HFF-Myc (cell line): ENCODE measurements at regions not wholly inside any gene's neighbourhood (a gene's known extent, or its start where the extent isn't known, plus 50 kb on each side); places are given as distances from the start of the nearest gene placed in this dataset.

ENCODE experiments used
- DNase-seq: peaks from one replicate; pipeline ENCODE4 v3.0.0-alpha.2; 2011; ENCODE audit warnings: low read depth; ENCODE audit errors: extremely low read depth
- H3K4me3 ChIP-seq: replicated peaks from 2 replicates; pipeline ENCODE4 v1.5.1; 2011; ENCODE audit warnings: low read depth, mild to moderate bottlenecking, control low read depth, low read length
- TF ChIP-seq, protein P1 (sequence below): IDR thresholded peaks from 2 replicates; pipeline ENCODE4 v1.5.1; 2012; ENCODE audit warnings: mild to moderate bottlenecking, low read depth, low read length, control low read depth; ENCODE audit errors: missing control alignments

DNA sequence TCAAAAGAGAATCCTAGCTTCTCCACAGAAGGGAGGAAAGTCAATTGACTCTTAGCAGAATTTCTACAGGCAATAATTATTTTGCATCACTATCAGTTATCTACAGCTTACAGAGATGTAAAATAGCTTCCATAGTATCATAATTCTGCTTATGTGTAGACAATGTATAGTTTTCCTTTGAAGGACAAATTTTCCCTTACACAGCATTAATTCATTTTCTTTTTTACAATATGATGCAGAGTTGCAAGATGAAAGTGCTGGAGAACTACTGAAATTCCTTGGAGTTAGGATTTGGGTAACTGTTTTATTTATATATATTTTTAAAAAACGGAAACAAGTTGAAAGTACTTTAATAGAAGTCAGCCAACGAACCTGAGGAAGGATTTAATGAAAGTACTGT lies 111.0 kb upstream of the CPHXL start:
- TF ChIP-seq, protein P1, sequence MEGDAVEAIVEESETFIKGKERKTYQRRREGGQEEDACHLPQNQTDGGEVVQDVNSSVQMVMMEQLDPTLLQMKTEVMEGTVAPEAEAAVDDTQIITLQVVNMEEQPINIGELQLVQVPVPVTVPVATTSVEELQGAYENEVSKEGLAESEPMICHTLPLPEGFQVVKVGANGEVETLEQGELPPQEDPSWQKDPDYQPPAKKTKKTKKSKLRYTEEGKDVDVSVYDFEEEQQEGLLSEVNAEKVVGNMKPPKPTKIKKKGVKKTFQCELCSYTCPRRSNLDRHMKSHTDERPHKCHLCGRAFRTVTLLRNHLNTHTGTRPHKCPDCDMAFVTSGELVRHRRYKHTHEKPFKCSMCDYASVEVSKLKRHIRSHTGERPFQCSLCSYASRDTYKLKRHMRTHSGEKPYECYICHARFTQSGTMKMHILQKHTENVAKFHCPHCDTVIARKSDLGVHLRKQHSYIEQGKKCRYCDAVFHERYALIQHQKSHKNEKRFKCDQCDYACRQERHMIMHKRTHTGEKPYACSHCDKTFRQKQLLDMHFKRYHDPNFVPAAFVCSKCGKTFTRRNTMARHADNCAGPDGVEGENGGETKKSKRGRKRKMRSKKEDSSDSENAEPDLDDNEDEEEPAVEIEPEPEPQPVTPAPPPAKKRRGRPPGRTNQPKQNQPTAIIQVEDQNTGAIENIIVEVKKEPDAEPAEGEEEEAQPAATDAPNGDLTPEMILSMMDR: no peak
- no peak overlapping the region for H3K4me3 ChIP-seq
- DNase-seq: no peak

DNA sequence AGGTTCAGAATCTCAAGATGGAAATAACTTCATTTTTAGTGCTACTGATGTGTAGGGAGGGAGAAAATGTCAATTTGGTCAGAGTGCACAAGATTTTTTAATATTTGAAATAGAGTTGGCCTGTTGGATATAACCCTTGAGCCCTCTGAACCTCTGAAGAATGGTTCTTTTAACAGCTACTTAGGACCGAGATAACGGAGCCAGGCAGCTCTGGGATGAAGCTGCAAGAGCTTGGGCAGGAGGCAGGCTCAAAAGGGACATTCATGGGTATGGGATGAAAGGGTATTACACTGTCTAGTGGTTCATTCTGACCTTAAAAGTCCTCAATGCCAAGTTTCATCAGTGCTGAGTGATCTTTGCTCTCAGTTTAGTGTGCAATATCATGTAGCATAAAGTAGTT lies 111.4 kb upstream of the CPHXL start:
- H3K4me3 ChIP-seq: no peak overlapping the region
- TF ChIP-seq, protein P1: no peak
- no peak for DNase-seq

DNA sequence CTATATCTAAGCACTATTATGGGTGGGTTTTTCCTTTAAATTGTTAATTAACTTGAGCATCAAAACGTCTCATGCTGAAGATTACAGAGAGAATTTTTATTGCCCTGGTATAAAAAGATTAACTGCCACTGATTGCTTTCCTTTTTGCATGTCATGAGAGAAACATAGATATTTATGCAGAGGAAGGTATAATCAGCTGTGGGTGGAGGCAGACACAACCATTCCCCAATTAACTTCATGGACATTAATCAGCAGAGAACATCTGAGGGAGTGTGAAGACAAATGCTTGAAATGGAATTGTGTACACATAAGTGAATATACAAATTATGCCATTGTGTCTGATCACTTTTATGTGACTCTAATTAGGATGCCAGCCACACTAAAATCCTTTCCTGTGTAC lies 115.2 kb upstream of the CPHXL start:
- TF ChIP-seq, protein P1: no peak
- H3K4me3 ChIP-seq: no peak overlapping the region
- DNase-seq: no peak

DNA sequence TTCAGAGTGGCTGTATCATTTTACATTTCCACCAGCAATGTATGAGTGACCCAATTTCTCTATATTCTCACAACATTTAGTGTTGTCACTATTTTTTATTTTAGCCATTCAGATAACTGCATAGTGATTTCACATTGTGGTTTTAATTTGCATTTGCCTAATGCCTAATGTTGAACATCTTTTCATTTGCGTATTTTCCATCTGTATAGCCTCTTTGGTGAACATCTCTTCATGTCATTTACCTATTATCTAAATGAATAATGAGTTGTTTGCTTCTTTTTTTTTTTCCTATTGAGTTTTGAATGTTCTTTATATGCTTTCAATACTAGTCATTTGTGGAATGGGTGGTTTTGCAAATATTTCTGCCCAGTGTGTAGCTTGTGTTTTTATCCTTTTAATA lies 120.9 kb upstream of the CPHXL start:
- TF ChIP-seq, protein P1: no peak
- DNase-seq: no peak
- no peak overlapping the region for H3K4me3 ChIP-seq

DNA sequence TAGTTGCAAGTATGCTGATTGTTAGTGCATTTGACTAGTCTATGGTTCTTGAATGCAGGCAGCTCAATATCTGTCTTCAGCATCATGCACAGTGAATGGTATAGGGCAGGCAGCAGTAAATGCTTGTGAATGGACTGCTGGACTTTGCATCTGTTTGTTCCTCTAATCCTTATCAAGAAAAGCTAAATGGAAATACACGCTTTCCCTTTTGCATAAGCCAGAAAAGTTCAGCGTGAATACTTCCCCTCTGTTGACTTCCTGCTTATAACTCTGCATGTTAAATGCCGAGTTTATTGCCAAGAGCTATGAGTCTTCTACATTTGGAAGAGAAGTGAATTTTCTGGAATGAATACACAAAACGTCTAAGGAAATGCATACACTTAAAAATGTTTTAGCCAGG lies 127.9 kb upstream of the CPHXL start:
- no peak overlapping the region for H3K4me3 ChIP-seq
- no peak for DNase-seq
- TF ChIP-seq, protein P1: no peak

DNA sequence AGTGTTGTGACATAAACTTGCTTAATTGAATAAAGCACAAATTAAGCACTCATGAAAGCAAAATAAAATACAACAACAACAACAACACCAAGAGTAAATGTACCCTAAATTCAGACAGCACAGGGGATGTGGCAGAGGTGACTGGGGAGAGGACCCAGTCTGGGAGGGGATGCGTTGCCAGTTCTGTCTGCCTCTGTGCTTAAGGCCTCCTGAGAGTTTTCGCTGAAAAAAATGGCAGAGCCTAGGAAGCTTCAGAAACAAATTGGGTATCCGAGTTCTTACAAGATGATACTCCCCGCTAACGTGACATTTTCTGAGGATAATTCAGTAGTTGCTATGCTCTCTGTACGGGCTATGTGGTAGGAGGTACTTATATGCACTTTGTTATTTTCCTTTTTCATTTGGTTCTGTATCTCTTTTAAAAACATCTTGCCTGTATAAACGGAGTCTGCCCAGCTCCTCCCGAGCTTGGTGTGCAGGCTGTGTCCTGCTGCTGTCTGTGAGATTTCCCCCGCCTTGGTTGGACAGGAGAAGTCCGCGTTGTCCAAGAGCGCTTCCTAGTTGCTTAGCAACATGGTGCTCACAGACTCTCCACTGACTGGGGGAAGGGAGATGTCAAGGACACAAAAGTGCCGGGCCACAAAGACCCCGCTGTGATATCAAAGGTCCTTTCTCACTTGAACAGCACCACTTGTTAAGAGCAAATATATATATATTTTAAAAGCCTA lies 134.2 kb upstream of the CPHXL start:
- no peak for DNase-seq
- no peak overlapping the region for H3K4me3 ChIP-seq
- TF ChIP-seq, protein P1: no peak
